Stimulated activated effector memory CD8-positive, alpha-beta T cell treated with anti-CD3 and anti-CD28 coated beads, Interleukin-12 subunit alpha, Interleukin-12 subunit beta, amount 100 ng/mL, for 72 hours (primary cell): ENCODE measurements at regions not wholly inside any gene's neighbourhood (a gene's known extent, or its start where the extent isn't known, plus 50 kb on each side); places are given as distances from the start of the nearest gene placed in this dataset.
"Not testable (repeated sequence)": the region's sequence is repeated elsewhere in the genome, so short reads cannot be mapped to it uniquely, and the experiment has no call there.

Experiments used
- ATAC-seq: fragments of 150-1000 bp; cut with Tn5 transposase; 2 replicates; pipeline ENCODE4 v1.10.0; 2021
- DNase-seq, 2 donors: peaks; one replicate each; pipeline ENCODE4 v3.0.0; 2021 to 2022; ENCODE audit warnings: low spot score in 2 of 2
- H3K27ac Mint-ChIP-seq: one replicate; pipeline ENCODE4 v1.8.0; 2022; ENCODE audit warnings: mild to moderate bottlenecking, mixed read lengths
- H3K36me3 Mint-ChIP-seq: one replicate; pipeline ENCODE4 v1.8.0; 2022; ENCODE audit warnings: mild to moderate bottlenecking, mixed read lengths
- H3K4me1 Mint-ChIP-seq: one replicate; pipeline ENCODE4 v1.8.0; 2022; ENCODE audit warnings: mixed read lengths
- H3K4me3 Mint-ChIP-seq: one replicate; pipeline ENCODE4 v1.8.0; 2022; ENCODE audit warnings: mild to moderate bottlenecking, mixed read lengths
- H3K9me3 Mint-ChIP-seq: one replicate; pipeline ENCODE4 v1.8.0; 2022; ENCODE audit warnings: mixed read lengths

DNA sequence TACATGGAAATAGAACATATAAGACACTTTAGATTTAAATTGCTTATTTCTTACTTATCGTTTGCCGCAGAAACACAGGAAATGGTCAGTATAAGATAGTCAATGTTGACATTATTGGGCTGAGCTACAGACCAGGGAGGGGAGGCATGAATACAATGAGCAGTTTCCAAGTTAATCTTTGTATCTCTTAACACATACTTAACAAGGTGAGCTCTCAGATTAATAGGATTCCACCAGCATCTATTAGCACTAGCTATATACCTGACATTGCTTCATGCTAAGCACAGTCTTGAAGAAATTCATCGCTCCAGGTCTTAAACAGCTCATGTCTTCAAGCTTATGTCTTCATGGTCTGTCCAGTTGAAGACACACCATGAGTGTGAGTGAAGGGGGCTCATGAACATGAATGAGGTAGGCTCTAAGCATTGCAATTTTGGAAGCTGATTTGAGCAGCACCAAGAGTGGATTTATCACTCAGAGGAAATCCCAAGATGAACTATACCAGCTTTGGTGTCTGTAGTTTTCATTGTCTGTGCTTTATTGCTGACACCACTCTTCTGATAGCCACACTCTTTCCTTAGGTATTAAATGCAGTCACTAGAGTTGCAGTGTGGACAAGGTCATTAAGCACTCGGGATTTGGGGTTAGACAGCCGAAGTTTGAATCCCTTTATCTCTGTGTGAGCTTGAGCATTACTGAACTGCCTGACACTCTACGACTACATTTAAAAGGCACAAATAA is 359.3 kb upstream of the EPHA4 start:
- Mint-ChIP-seq H3K36me3 (no peaks in the 10 kb centered on the region), H3K4me1 (no peaks in the 10 kb centered on the region), H3K4me3 (no peak overlapping the region), H3K9me3 (peaks cover 3% of the 10 kb centered on the region), H3K27ac (no peak overlapping the region)
- DNase-seq (no peak), ATAC-seq (no peak)

DNA sequence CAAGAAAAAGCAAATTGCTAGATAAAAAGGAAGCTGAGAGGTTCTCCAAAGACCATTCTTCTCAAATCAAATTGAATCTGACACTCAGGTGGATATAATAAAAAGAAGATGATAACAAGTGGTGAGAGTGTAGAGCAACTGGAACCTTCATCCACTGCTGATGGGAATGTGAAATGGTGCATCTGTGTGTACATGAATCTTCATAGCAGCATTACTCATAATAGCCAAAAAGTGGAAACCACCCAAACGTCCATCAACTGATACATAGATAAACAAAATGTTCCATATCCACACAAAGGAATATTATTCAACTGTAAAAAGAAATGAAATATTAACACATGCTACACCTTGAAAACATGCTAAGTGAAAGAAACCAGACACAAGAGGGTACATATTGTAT is 357.2 kb upstream of the EPHA4 start:
- Mint-ChIP-seq H3K4me3 (no peak overlapping the region), H3K36me3 (no peaks in the 10 kb centered on the region), H3K9me3 (no peaks in the 10 kb centered on the region), H3K4me1 (no peaks in the 10 kb centered on the region), H3K27ac (no peak overlapping the region)
- DNase-seq (no peak), ATAC-seq (no peak)

DNA sequence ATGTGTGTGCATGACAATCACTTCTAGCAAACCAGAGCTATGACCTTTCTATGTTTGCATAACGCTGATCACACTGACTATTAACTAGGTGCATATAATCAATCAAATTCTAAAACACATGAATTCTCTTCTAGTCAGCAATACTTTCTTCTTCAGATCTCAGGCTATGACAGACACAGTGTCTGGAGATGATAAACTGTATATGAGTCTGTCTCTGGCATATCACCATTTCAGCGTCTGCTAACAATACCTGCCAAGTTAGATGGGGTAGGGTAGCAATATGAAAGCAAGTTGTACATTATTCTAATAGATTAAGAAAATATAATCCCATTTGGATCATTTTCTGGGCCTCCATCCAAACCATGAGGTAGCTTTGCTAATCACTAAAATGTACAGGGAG is 354.2 kb upstream of the EPHA4 start:
- DNase-seq (no peak), ATAC-seq (no peak)
- no peaks in the 10 kb centered on the region for H3K9me3 Mint-ChIP-seq
- H3K4me1 Mint-ChIP-seq, result no peaks in the 10 kb centered on the region
- H3K27ac Mint-ChIP-seq, result no peak overlapping the region
- no peak overlapping the region for H3K4me3 Mint-ChIP-seq
- H3K36me3 Mint-ChIP-seq, result no peaks in the 10 kb centered on the region

DNA sequence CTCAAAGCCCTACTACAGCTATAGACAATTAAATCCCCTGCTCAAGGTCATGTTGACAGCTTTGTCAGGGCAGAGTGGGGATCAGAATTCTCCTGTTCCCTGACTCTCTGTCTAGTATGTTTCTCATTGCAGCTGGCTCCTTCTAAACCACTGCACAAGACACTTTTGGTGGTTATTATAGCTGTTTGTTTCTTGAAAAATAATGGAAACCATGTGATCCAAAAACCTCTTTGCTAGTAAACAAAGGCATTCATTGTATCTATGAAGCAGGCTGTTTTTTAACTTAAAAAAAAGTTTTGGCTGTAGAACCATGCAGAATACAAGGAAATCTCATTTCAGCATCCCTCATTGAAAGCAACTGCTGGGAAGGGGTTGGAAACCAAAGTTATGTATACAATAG is 352.5 kb upstream of the EPHA4 start:
- H3K36me3 Mint-ChIP-seq, result no peaks in the 10 kb centered on the region
- DNase-seq, result no peak

DNA sequence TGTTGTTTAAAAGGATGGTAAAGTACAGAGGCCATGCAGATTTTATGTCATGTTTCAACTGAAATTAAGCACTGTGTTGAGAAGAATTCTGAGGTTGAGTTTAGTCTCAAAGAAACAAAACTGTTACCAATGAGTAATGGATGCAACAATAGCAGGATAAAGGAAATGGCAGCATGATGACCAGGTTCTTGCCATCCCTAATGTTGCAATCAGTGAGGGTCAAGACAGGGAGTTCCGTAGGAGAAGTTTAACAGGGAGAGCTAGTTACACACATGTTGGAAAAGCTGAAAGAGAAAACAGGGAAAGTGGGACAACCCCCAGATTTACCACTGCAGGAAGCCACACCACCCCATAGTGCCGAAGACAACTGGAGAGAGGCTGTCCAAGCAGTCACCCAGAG is 343.8 kb upstream of the EPHA4 start:
- peaks cover 3% of the 10 kb centered on the region for H3K9me3 Mint-ChIP-seq
- H3K36me3 Mint-ChIP-seq, result no peaks in the 10 kb centered on the region

More for the DNA sequence above, 352.5 kb upstream of the EPHA4 start:
- H3K27ac Mint-ChIP-seq, result no peak overlapping the region
- H3K4me1 Mint-ChIP-seq, result no peaks in the 10 kb centered on the region
- no peaks in the 10 kb centered on the region for H3K9me3 Mint-ChIP-seq
- no peak for ATAC-seq
- H3K4me3 Mint-ChIP-seq, result no peak overlapping the region

DNA sequence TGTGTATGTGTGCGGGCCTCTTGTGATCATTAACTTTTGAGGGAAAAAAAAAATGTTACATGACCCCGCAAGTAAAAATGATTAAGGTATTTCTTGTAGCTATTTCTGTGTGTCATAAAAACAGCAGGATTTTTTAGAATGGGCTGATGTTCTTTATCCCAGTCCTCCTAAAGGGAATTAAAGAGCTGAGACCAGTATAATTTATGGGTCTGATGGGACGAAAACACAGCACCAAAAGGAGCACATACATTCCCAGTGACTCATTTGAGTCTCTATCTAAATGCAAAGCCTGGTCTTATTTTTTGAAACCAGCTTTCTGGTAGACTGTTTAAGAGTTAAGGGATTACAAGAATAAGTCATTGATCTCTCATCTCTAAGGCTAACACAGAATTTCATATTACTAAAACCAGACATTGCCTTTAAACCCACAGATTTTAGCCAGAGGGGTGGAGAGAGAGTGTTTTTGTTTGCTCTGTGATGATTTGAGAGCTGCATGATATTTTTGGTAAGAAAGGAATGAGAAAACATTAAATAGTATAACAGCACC is 342.3 kb upstream of the EPHA4 start:
- Mint-ChIP-seq H3K4me3 (no peak overlapping the region), H3K4me1 (no peaks in the 10 kb centered on the region), H3K27ac (no peak overlapping the region), H3K36me3 (no peaks in the 10 kb centered on the region), H3K9me3 (peaks cover 3% of the 10 kb centered on the region)
- DNase-seq, result no peak
- ATAC-seq, result no peak

More for the DNA sequence above, 343.8 kb upstream of the EPHA4 start:
- Mint-ChIP-seq H3K4me3 (no peak overlapping the region), H3K27ac (no peak overlapping the region), H3K4me1 (no peaks in the 10 kb centered on the region)
- ATAC-seq (no peak), DNase-seq (no peak)

DNA sequence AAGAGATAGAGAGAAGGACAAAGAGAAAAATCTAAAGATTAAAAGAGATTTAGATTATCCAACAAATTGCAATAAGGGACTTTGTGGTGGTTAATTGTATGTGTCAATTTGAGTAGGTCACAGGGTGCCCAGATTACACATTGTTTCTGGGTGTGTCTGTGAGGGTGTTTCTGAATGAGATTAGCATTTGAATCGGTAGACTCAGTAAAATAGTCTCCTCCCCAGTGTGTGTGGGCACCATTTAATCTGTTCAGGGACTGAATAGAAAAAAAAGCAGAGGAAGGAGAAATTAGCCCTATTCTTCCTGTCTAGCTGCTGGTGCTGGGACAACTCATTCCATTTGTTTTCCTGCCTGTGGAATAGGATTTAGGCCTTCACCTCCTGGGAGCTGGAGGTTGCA is 339.8 kb upstream of the EPHA4 start:
- no peaks in the 10 kb centered on the region for H3K4me1 Mint-ChIP-seq
- no peak for ATAC-seq
- H3K36me3 Mint-ChIP-seq, result no peaks in the 10 kb centered on the region
- DNase-seq, result no peak
- H3K4me3 Mint-ChIP-seq, result no peak overlapping the region
- no peak overlapping the region for H3K27ac Mint-ChIP-seq
- H3K9me3 Mint-ChIP-seq, result peaks cover 3% of the 10 kb centered on the region

DNA sequence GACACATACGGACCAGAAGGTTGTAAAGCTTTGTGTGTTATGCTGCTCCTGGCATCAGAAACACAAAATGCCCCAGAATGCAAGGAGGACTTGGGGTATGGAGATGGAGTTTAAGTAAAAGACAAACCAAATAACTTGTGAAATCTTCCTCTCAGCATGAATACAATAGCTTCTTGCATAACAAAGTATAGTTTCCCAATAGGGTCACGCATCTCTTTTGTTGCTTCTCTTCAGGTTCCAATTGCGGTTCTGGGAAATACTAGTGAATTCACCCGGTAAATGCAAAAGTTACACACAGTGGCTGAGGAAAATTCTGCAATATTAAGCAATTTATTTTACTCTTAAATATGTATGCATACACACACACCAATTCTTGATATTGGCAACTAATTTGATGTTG is 339.2 kb upstream of the EPHA4 start:
- no peak overlapping the region for H3K4me3 Mint-ChIP-seq
- DNase-seq (no peak), ATAC-seq (no peak)
- H3K4me1 Mint-ChIP-seq, result no peaks in the 10 kb centered on the region
- no peak overlapping the region for H3K27ac Mint-ChIP-seq
- H3K36me3 Mint-ChIP-seq, result no peaks in the 10 kb centered on the region
- peaks cover 3% of the 10 kb centered on the region for H3K9me3 Mint-ChIP-seq

DNA sequence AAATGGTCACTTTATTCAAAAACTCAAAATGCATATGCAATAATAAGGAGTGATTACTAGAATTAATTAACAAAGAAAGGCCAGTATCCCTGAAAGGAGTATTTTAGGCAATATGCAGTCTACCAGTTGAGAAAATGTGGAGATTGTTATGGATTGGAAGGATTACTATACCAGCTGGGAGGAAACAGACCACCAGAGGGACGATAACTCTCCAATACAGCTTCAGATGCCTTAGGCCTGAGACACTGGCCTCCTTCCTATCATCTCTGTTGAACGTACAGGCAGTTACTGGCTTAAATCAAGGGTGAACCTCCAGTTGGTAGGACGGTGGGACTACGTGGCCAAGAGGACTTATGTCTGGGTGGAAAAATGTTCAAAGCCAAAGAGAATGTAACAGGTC is 336.4 kb upstream of the EPHA4 start:
- Mint-ChIP-seq H3K36me3 (no peaks in the 10 kb centered on the region), H3K4me1 (no peaks in the 10 kb centered on the region), H3K27ac (no peak overlapping the region), H3K9me3 (no peaks in the 10 kb centered on the region), H3K4me3 (no peak overlapping the region)
- ATAC-seq (no peak), DNase-seq (no peak)

DNA sequence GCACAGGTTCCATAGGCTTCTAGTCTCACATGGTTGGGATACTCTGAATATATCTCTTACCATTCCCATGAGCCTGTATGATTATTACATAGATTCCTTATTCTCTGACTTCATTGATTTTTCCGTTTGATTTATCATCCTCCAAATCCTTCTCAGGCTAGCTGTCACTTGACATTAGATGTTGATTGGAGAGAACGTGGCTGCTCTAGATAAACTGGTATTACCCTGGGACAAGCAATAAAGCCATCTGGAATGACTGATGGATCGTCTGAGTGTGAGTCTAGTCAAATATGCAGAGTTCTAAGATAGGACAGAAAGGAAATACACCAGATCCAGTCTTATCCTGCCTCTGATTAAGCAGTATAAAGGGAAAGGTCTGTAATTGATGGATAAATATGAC is 325.6 kb upstream of the EPHA4 start:
- Mint-ChIP-seq H3K4me1 (no peaks in the 10 kb centered on the region), H3K9me3 (peaks cover 11% of the 10 kb centered on the region), H3K36me3 (no peaks in the 10 kb centered on the region), H3K4me3 (no peak overlapping the region), H3K27ac (no peak overlapping the region)
- DNase-seq (no peak), ATAC-seq (no peak)

DNA sequence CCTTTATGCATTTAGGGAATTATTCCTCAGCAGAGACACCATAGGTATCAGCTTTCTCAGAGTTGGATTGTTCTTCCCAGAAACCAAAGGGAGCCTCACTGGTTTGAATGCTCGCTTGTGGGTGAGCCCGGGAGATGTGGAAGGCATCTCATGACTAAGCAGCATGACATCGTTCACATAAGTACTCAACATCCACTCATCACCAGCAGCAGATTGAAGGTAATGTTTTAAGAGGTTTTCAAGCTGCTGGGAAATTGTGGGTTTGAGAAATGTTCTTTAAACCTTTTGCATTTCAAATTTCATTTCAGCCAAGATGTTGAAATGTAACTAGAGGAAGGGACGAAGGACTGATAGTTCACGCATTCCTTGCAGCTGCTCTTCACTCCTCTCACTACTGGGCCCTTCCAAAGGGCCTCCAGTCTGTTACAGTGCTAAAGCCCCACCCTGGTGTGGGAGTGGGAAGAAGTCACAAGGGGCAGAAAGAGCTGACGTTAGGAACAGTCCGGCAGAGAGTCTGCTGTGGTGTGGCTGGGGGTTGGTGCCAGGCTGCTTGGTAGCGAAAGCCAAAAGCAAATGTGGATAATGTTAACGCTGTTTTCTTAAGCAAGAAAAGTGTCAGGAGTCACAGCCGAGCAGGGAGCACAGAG is 324.5 kb upstream of the EPHA4 start:
- Mint-ChIP-seq H3K9me3 (peaks cover 10% of the 10 kb centered on the region), H3K36me3 (no peaks in the 10 kb centered on the region), H3K27ac (no peak overlapping the region), H3K4me3 (no peak overlapping the region), H3K4me1 (no peaks in the 10 kb centered on the region)
- ATAC-seq (no peak), DNase-seq (no peak)

DNA sequence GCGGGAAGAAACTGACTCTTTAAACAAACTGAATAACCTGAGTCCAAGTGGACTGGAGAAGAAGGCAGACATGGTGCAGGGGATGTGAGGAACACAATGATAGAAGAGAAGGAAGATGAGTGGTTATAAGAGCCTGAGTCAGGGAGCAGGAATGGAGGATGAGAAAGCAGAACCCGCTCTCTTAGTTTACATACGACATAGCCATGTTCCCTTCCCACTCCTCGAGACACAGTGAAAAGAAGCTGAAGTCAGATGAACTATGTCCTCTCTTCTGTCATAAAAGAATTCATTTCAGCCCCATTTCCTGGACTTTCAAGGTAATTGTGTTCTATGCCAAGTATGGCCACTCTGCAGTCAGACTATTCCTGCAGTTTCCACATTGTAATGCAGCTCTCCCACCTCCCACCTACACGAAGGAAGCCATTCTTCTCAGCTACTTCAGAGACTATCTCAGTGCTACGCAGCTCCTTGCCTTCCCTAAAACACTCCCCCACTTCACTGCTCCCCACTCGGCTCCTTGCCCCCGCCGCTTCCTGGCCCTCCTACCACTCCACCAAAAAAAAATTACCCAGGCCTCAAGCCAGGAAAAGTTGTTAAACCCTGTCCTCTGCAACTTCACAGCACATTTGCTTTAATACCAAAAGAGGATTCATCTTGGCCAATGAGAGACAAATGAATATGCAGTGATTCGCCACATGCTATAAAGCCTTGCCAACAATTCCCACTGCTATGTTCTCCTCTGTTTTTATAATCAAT is 323.4 kb upstream of the EPHA4 start:
- DNase-seq, result no peak
- Mint-ChIP-seq H3K4me1 (no peaks in the 10 kb centered on the region), H3K27ac (no peak overlapping the region), H3K4me3 (no peak overlapping the region), H3K9me3 (peaks cover 10% of the 10 kb centered on the region), H3K36me3 (no peaks in the 10 kb centered on the region)
- ATAC-seq, result no peak

DNA sequence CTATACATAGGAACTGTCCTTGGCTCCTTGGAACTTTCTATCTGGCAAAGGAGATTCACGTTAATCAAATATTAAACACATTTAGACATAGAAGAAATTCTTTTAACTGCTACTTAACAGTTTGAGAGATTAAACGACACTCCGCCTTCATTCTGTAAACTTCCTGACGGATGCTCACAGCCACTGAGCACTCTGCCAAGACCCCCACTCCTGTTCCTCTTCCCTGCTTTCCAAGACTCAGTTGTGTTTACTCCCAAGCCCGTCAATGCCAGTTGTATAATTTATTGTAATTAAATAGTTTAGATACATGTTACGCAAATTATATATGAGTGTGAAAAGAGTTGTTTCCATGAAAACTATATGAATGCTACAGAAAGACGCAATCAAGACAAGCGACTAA is 321.4 kb upstream of the EPHA4 start:
- Mint-ChIP-seq H3K36me3 (no peaks in the 10 kb centered on the region), H3K27ac (no peak overlapping the region), H3K9me3 (peaks cover 6% of the 10 kb centered on the region), H3K4me1 (no peaks in the 10 kb centered on the region), H3K4me3 (no peak overlapping the region)
- ATAC-seq (no peak), DNase-seq (no peak)

DNA sequence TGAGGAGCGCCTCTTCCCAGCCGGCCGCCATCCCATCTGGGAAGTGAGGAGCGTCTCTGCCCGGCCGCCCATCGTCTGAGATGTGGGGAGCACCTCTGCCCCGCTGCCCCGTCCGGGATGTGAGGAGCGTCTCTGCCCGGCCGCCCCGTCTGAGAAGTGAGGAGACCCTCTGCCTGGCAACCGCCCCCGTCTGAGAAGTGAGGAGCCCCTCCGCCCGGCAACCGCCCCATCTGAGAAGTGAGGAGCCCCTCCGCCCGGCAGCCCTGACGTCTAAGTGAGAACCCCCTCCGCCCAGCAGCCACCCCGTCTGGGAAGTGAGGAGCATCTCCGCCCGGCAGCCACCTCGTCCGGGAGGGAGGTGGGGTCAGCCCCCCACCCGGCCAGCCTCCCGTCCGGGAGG is 319.9 kb upstream of the EPHA4 start:
- not testable (repeated sequence) for H3K36me3 Mint-ChIP-seq, DNase-seq, ATAC-seq, H3K4me1 Mint-ChIP-seq, H3K27ac Mint-ChIP-seq, H3K4me3 Mint-ChIP-seq
- H3K9me3 Mint-ChIP-seq, result peaks cover 11% of the 10 kb centered on the region

DNA sequence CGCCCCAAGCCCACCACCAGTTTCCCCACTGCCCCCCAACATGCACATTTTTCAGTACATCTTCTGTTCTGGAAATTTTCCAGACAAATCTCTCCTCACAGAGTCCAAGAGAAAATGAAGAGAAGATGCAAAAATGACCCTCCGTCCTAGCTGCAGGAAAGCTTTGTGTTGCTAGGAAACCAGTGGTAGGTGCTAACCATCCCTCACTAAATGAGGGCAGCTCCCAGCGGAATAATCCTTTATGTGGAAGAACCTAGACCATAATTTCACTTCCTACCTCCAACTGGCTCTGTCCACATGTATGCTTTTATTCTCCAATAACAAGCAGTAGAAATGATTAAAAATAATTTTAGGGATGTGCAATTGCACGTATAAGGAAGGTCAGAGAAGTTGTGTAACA is 311.9 kb upstream of the EPHA4 start:
- Mint-ChIP-seq H3K4me3 (no peak overlapping the region), H3K27ac (no peak overlapping the region), H3K36me3 (no peaks in the 10 kb centered on the region), H3K4me1 (no peaks in the 10 kb centered on the region), H3K9me3 (peaks cover 10% of the 10 kb centered on the region)
- ATAC-seq (no peak), DNase-seq (no peak)

DNA sequence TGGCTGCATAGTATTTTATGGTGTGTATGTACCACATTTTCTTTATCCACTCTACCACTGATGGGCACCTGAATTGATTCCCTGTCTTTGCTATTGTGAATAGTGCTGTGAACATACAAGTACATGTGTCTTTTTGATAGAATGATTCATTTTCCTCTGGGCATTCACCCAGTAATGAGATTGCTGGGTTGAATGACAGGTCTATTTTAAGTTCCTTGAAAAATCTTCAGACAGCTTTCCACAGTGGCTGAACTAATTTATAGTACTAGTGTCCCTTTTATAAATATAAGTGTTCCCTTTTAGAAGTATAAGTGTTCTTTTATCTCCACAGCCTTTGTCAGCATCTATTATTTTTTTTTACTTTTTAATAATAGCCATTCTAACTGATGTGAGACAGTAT is 303.9 kb upstream of the EPHA4 start:
- Mint-ChIP-seq H3K9me3 (peaks cover 2% of the 10 kb centered on the region), H3K36me3 (no peaks in the 10 kb centered on the region), H3K27ac (no peak overlapping the region), H3K4me3 (no peak overlapping the region), H3K4me1 (no peaks in the 10 kb centered on the region)
- no peak for DNase-seq
- no peak for ATAC-seq
